Inflammatory macrophage treated with lipopolysaccharide for 1 hour (primary cell): ENCODE measurements at regions not wholly inside any gene's neighbourhood (a gene's known extent, or its start where the extent isn't known, plus 50 kb on each side); places are given as distances from the start of the nearest gene placed in this dataset.

Experiments
- DNase-seq, 2 donors: peaks; one replicate each; pipeline ENCODE4 v3.0.0-alpha.2; 2020 to 2022

DNA sequence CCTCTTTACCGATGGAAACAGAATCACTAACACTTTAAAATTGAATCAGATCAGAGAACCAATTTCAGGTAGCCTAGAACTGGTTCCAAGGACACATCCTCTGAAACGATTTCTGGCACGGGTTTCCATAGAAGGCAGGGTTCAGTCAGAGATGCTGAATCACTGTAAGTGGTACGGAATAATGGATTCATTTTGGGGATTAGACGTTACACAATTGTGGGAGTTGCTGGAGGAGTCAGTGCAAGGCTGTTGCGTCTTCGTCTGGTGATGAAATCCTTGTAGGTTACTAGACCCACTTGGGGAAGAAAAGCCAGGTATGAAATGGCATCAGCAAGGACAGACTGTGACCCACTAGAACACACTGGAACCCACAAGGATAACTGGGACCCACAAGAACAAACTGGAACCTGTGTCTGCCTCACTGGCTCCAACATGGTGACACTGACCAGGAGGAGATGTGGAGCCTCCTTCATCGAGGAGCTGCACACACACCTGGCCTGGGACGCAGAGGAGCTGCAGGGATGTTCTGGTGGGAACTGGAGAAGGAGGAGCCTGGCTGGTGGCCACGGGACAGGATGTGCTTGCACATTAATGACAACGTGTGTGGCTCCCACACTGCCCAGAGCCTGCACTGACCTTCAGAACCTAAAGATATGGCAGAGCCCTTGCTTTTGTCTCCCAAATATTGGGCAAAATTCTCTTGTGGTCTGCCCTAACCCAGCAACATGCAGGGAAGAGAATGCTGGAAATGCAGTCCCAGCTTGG lies 105.1 kb downstream of the TRAPPC11 start:
- no peak for DNase-seq

DNA sequence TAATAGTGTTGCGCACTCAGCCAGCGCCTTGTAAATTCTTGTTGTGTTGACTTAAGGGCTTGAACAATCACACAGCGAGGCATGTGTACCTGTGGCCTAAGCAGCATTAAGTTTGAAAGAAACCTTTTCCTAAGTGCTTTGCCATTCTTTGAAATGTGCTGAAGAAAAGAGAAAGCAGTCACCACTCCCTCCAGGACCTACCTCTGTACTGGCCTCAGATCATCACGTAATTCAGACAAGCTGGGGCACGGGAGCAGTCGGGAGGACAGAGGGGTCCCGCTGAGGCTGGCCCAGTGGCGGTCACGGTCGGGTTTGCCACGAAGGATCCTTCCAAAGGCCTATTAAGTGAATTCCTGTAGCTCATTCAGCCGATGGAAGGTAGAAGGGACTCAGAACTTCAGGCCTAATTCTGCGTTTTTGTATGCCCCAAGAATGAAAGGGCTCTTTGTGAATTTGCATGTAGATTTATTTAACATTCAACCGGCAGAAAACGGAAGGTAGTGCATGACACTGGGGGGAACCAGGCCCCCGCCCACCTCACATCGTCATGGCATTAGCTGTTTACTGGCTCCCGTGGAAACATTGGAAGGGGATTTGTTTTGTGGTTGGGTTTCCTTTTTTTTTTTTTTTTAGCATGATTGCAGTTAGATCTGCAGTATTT lies 106.3 kb downstream of the TRAPPC11 start:
- DNase-seq, result peak; percentile 78 to 92

DNA sequence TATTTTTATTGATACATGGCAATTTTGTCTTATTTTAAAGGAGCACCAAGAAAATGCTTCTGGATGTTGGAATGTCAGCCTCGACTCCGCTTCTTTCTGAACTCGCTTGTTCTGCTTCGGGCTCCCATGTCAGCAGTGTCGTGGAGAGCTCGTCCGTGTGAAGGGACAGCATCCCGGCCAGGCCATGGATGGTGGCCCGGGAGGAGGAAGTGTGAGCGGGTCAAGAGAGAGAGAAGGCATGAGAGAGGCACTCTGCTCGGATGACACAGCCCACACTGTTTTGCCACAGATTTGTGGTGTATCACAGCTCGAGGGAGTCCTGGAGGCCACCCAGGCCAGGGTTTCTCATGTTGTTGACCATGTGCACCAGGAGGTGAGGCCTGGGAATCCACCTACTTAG lies 107.0 kb downstream of the TRAPPC11 start:
- peak in 1 of 2 donors; percentile 50 for DNase-seq

DNA sequence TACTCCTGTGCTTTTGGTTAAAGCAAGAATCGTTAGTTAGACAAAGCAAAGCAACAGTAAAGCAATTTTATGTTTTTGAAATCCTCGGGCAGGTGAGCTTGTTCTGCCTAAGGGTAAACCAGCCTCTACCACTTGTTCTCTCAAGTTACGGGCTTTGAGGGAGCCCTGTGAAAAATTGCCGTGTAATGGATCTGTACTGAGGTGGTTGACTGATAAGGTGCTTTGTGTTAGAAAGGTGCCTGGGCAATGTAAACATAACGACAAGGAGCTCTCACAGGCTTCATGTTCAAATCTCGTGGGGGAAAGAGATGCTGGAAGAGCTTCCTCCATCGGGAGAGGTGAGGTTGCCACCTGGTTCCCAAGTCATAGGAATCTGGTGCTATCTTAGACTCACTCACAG lies 111.8 kb downstream of the TRAPPC11 start:
- DNase-seq, result no peak

- no peak for DNase-seq
Observed at GRCh38 chr4:183772361-183772760, 113.3 kb downstream of the TRAPPC11 start.

GRCh38 chr4:183773790-183774189 lies 114.7 kb downstream of the TRAPPC11 start:
- DNase-seq, result no peak

DNA sequence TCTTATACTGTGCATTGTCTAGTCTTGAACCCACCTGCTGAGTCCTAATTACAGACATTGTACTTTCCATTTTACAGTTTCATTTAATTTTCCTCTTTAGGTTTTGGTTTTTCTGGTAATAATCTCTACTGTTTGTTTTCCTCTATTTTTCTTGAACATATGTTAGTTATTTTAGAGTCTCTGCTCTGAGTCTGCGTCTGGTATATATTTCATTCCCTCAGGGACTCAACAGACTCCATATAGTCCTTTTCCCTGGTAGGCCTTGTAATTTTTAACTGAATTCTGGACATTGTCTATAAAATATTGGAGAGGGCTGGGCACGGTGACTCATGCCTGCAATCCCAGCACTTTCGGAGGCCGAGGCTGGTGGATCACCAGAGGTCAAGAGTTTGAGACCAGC lies 121.8 kb upstream of the STOX2 start:
- no peak for DNase-seq

- peak; percentile 44 to 82 for DNase-seq
Observed at GRCh38 chr4:183783991-183784553, 121.0 kb upstream of the STOX2 start.

DNA sequence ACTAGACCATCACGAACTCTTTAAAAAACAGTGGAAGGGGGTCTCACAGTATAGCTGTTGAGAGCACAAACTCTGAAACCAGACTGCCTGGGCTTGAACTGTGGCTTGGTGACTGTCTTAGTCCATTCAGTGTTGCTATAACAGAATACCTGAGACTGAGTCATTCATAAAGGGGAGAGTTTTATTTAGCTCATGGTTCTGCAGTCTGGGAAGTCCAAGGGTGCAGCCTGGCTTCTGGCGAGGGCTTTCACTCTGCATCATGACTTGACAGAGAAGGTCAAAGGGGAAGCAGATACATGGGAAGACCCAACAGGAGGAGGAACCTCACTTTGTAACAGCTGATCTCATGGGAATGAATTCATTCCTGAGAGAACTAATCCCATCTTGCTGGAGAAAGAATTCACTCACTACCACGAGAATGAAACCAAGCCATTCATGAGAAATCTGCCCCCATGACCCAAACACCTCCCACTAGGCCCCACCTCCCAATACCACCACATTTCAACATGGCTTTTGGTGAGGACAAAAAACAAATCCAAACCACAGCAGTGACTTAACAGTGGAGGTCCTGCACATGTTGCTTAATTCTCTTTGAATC lies 116.7 kb upstream of the STOX2 start:
- DNase-seq, result peak; percentile 53 to 93

GRCh38 chr4:183789657-183790056 lies 115.5 kb upstream of the STOX2 start:
- DNase-seq, result no peak

DNA sequence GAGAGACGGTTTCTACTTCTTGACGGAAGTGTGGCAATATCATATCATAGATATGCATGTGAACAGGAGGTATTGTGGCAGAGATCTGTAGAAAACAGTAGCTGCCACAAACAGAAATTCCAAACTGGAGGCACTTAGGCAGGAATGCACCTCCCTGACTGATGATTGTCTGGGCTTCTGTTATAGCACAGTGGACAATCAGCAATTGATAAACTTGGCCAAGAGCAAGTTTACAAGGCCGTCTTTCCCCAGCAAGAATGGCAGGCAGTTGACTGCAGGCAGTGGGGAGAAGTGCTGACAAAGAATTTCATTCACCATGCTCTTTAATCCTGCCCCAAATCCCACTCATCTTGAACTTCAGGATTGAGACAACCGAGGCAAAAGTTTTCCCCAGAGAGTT lies 114.4 kb upstream of the STOX2 start:
- no peak for DNase-seq

DNA sequence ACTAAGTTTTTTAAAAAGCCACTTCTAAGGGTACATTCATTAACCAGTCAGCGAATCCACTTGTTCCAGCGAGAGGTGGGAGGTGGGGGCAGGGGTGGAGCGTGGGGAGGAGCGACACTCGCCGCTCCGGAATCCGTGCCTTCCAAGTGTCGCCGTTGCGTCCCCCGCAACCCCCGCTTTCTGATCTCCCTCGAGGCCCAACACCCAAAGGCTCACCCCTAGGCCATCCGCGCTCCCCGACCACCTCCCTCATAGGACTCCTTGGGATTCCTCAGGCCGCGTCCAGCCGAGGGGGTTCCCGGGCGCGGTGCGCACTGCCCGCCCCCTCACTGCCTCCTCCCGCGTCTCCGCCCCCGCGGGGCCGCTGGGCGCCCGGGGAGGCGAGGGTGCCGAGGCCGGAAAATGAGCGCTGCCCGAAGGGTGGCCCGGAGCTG lies 108.1 kb upstream of the STOX2 start:
- no peak for DNase-seq

DNA sequence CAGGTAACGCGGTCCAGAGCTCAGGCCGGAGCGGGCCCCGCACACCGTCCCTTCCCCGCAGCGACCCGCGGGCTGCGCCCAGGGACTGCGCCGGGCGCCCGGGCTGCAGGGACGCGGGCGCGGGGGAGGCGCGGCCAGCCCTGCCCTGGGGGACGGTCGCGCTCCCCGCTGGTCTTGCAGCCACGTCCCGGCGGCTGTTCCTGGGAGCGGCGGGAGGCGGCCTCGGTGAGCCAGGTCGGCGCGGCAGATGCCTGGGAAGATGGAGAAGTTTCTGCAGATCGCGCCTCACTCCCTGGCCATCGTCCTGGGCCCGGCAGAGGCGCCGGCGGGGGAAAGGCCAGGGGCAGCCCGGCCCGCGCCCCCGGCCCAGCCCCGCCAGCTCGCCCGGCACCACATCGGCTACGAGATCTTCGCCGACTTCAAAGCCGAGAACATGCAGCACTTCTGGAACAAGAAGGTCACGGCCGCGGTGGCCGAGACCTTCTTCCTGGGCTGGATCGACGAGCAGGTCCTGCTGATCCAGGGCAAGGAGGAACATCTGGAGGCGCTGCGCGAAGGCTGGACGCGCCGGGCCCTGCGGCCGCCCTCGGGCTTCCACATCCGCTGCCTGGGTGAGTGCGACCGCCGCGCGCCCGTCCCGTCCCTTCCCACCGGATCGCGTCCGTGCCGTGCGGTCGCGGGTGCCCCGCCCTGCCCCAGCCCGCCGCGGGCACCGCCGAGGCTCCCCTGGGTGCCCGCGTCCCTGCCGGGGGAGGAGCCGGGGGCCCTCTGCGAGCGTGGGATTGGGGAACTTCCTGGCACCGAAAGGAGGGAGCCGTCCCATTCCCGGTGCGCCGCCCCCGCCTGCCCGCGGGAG lies 107.4 kb upstream of the STOX2 start:
- DNase-seq, result peak; percentile 32 to 39

- no peak for DNase-seq
Observed at GRCh38 chr4:183798301-183799253, 106.5 kb upstream of the STOX2 start.

DNA sequence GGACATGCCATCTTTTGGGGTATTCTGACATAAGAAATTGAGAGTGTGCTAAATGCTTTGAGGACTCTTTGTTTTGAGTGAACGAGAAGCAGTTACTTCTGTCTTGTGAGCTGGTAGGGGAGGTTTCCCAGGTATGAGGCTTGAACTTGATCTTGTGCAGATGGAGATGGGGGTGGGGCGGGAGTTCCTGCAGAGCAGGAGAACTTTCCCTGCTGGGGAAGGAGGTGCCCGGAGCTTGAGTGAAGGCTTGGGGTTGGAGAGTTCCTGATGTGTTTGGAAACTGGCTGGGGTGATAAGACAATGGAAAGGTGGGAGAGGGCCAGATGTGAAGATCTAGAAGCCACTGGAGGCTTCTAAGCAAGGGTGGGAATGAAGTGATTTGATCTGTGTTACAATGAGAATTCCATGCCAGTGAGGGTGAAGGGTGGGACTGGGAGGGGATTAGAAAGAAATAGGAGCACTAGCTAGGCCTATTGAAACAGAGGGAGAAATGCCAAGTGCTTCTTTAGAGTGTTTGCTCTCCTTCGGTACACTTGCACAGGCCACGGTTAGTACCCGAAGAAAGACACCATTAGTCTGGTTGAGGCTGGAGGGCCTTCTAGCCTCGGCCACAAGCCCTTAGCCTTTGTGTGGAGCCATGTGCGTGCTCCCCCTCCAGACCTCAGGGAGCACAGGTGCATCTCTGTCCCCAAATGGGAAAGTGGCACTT lies 103.5 kb upstream of the STOX2 start:
- no peak for DNase-seq

- no peak for DNase-seq
Observed at GRCh38 chr4:183806341-183806740, 98.8 kb upstream of the STOX2 start.

DNA sequence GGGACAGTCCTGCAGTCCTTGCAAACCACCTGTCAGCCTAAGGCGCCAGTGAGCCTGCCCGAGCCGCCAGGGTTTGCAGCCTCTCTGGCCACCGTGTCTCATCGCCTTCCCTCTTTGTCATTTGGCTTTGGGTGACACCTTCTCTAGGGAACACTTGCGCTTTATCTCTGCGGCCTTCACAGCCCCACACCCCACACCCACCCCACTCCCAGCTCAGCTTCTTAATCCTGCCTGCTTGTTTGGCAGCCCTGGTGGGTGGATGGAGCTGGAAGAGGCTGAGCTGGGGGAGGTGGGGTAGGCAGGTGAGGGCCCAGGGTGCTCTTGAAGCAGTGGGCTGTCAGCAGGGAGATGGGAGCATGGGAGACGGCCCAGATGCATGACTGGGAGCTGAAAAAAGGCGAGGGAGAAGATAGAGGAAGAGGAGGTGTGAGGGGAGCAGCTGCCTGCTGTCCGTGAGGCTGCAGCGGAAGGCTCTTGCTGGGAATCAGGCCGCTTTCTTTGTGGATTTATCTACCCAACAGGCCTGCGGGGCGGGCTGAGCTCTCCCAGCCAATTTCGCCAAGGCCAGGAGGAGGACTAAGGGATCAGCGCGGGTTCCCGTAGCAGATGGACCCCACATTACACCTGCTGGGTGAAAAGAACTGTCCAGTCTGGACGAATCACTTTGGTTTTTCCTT lies 97.5 kb upstream of the STOX2 start:
- DNase-seq, result no peak

DNA sequence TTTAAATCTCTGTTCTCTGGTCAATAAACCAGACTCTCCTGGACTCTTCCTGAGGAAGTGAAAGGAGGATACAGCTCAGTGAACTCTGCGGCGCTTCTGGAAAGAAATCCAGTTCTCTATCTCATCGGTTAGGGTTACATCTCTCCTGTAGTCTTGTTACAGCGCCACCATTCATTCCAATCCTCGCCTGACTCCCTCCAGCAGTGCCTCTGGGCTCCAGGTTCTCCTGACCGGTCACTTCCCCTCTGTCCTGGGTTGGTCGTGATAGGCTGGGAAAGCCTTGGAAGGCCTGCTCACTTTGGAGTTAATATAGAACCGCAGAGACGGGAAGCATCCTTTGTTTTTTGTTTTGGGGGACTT lies 97.0 kb upstream of the STOX2 start:
- DNase-seq, result no peak

DNA sequence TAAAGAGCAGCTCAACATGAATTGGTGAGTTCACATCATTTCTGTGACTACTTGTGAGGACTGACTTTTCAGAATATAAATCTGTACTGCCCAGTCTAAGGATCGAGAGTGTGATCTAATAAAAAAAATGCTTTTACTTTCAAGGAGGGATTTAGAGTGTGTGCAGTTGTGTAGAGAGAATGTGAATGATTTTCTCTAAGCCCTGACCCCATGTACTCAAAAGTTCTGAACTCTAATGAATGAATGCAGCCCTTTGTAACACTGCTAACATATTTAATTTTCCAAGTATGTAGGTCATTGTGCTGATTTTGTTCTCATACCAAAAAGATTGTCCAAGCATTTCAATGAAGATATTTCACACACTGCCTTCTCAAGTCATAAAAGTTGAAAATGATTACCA lies 92.5 kb upstream of the STOX2 start:
- no peak for DNase-seq

DNA sequence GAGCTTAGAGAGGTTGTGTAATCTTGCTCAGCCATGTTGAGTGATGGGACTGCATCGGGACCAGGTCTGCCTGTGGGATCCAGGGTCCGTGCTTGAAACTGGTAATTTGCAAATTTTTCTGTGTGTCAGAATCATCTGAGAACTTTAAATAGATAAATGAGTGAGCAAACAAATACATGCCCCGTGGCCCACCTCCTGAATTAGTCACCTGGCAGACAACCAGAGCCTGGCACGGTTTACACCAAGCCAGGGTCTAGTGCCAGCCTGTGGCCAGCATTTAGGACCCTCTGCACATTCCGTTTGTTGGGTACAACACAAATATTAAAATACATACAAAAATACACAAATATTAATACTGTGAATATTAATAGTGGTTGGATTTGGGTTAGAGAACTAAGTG lies 90.6 kb upstream of the STOX2 start:
- DNase-seq, result no peak

- no peak for DNase-seq
Observed at GRCh38 chr4:183816077-183816476, 89.0 kb upstream of the STOX2 start.
